ENCODE measurements at regions not wholly inside any gene's neighbourhood (a gene's known extent, or its start where the extent isn't known, plus 50 kb on each side); places are given as distances from the start of the nearest gene placed in this dataset.

GRCh38 chr3:22593638-22594037 is 609.5 kb upstream of the UBE2E2 start:
- H3K4me1 ChIP-seq (ENCODE audit: control insufficient read depth in 1 of 2, insufficient read depth in 2 of 2, low read length in 2 of 2) = no peaks in the 10 kb centered on the region
- no peak for ATAC-seq
- BruUV-seq (replicated peaks) = no TSS peak

GRCh38 chr3:22594990-22595389 is 608.1 kb upstream of the UBE2E2 start:
- RAD21 ChIA-PET (ENCODE audit: low non-redundant PET in 1 of 2, low total read pairs in 2 of 2, uncharacterized antibody in 2 of 2, unreplicated experiment in 2 of 2) = no interaction called here
- no peak overlapping the region for H3K4me2 ChIP-seq (ENCODE audit: low read length)
- H3K36me3 ChIP-seq (ENCODE audit: control insufficient read depth in 1 of 2, insufficient read depth in 2 of 2, low read length in 2 of 2) = no peaks in the 10 kb centered on the region
- CTCF ChIA-PET = no interaction called here
- BruUV-seq (replicated peaks) = no TSS peak
- no peaks in the 10 kb centered on the region for H3K9me3 ChIP-seq (ENCODE audit: control insufficient read depth in 1 of 2, insufficient read depth in 1 of 2, low read depth in 1 of 2, low read length in 2 of 2)
- H4K20me1 ChIP-seq (ENCODE audit: insufficient read depth) = no peaks in the 10 kb centered on the region
- no peaks in the 10 kb centered on the region for H3K9me2 ChIP-seq (ENCODE audit: insufficient read depth)
- no peak overlapping the region for H3K4me3 ChIP-seq (replicated peaks in 1 of 2; ENCODE audit: low read depth in 1 of 2, low read length in 2 of 2)
- no peak overlapping the region for H3K9ac ChIP-seq (ENCODE audit: low read length)
- no peaks in the 10 kb centered on the region for H3K4me1 ChIP-seq (ENCODE audit: control insufficient read depth in 1 of 2, insufficient read depth in 2 of 2, low read length in 2 of 2)
- POLR2A ChIA-PET = no interaction called here
- no peaks in the 10 kb centered on the region for H3K79me2 ChIP-seq (ENCODE audit: insufficient read depth, low read length)
- no peak for DNase-seq (ENCODE audit: low read depth, low spot score)
- intact Hi-C loops (cut with micrococcal nuclease) = no loop called here
- no peak overlapping the region for H3K27ac ChIP-seq (ENCODE audit: low read depth, low read length)
- no peak overlapping the region for H2AFZ ChIP-seq (ENCODE audit: low read depth, low read length, poor library complexity, severe bottlenecking)
- ATAC-seq = no peak
- no peaks in the 10 kb centered on the region for H3K27me3 ChIP-seq (ENCODE audit: insufficient read depth, low read length)
- no peak for TF ChIP-seq ATF3 (IDR thresholded peaks at IDR 0.05)
- no peak for TF ChIP-seq SP1 (IDR thresholded peaks at IDR 0.05; ENCODE audit: low read depth)
- no peak for TF ChIP-seq SRF (IDR thresholded peaks at IDR 0.05; ENCODE audit: low read depth)
- TF ChIP-seq, protein P1, sequence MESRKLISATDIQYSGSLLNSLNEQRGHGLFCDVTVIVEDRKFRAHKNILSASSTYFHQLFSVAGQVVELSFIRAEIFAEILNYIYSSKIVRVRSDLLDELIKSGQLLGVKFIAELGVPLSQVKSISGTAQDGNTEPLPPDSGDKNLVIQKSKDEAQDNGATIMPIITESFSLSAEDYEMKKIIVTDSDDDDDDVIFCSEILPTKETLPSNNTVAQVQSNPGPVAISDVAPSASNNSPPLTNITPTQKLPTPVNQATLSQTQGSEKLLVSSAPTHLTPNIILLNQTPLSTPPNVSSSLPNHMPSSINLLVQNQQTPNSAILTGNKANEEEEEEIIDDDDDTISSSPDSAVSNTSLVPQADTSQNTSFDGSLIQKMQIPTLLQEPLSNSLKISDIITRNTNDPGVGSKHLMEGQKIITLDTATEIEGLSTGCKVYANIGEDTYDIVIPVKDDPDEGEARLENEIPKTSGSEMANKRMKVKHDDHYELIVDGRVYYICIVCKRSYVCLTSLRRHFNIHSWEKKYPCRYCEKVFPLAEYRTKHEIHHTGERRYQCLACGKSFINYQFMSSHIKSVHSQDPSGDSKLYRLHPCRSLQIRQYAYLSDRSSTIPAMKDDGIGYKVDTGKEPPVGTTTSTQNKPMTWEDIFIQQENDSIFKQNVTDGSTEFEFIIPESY (IDR thresholded peaks at IDR 0.05; ENCODE audit: extremely low read depth, insufficient replicate concordance, low read length) = no peak
- TF ChIP-seq EZH2 (IDR thresholded peaks at IDR 0.05) = no peak
- TF ChIP-seq SIN3A (IDR thresholded peaks at IDR 0.05; ENCODE audit: low read depth) = no peak
- TF ChIP-seq POLR2AphosphoS5 (IDR thresholded peaks at IDR 0.05; ENCODE audit: low read depth, low read length) = no peak
- no peak for TF ChIP-seq CBX3 (IDR thresholded peaks at IDR 0.05; ENCODE audit: low read depth)
- TF ChIP-seq REST (IDR thresholded peaks at IDR 0.05; ENCODE audit: low read depth) = no peak
- no peak for TF ChIP-seq FOSL1 (IDR thresholded peaks at IDR 0.05; ENCODE audit: low read depth)
- no peak for TF ChIP-seq ZFX (IDR thresholded peaks at IDR 0.05)
- no peak for TF ChIP-seq ELF1 (IDR thresholded peaks at IDR 0.05; ENCODE audit: borderline replicate concordance, low read depth)
- no peak for TF ChIP-seq EGR1 (IDR thresholded peaks at IDR 0.05; ENCODE audit: low read depth)
- TF ChIP-seq JUND (IDR thresholded peaks at IDR 0.05) = no peak
- TF ChIP-seq ZNF274 (IDR thresholded peaks at IDR 0.05; ENCODE audit: low read depth, low read length) = no peak
- no peak for TF ChIP-seq EZH2phosphoT487 (IDR thresholded peaks at IDR 0.05; ENCODE audit: borderline replicate concordance)
- TF ChIP-seq TCF7L2 (IDR thresholded peaks at IDR 0.05; ENCODE audit: borderline replicate concordance, extremely low read depth, insufficient read depth, insufficient read length) = no peak

More at GRCh38 chr3:22593638-22594037, 609.5 kb upstream of the UBE2E2 start:
- no peaks in the 10 kb centered on the region for H3K79me2 ChIP-seq (ENCODE audit: insufficient read depth, low read length)
- H3K4me3 ChIP-seq (replicated peaks in 1 of 2; ENCODE audit: low read depth in 1 of 2, low read length in 2 of 2) = no peak overlapping the region
- H3K27me3 ChIP-seq (ENCODE audit: insufficient read depth, low read length) = no peaks in the 10 kb centered on the region
- no peaks in the 10 kb centered on the region for H3K9me3 ChIP-seq (ENCODE audit: control insufficient read depth in 1 of 2, insufficient read depth in 1 of 2, low read depth in 1 of 2, low read length in 2 of 2)
- TF ChIP-seq FOSL1 (IDR thresholded peaks at IDR 0.05; ENCODE audit: low read depth) (no peak), SRF (IDR thresholded peaks at IDR 0.05; ENCODE audit: low read depth) (no peak), POLR2AphosphoS5 (IDR thresholded peaks at IDR 0.05; ENCODE audit: low read depth, low read length) (no peak), CBX3 (IDR thresholded peaks at IDR 0.05; ENCODE audit: low read depth) (no peak)
- ChIA-PET RAD21 (ENCODE audit: low non-redundant PET in 1 of 2, low total read pairs in 2 of 2, uncharacterized antibody in 2 of 2, unreplicated experiment in 2 of 2) (no interaction called here), CTCF (no interaction called here), POLR2A (no interaction called here)
- H3K4me2 ChIP-seq (ENCODE audit: low read length) = no peak overlapping the region
- no peaks in the 10 kb centered on the region for H3K36me3 ChIP-seq (ENCODE audit: control insufficient read depth in 1 of 2, insufficient read depth in 2 of 2, low read length in 2 of 2)
- H3K9me2 ChIP-seq (ENCODE audit: insufficient read depth) = no peaks in the 10 kb centered on the region
- DNase-seq (ENCODE audit: low read depth, low spot score) = no peak
- H4K20me1 ChIP-seq (ENCODE audit: insufficient read depth) = no peaks in the 10 kb centered on the region
- H3K27ac ChIP-seq (ENCODE audit: low read depth, low read length) = no peak overlapping the region
- H2AFZ ChIP-seq (ENCODE audit: low read depth, low read length, poor library complexity, severe bottlenecking) = no peak overlapping the region
- intact Hi-C loops (cut with micrococcal nuclease) = no loop called here
- H3K9ac ChIP-seq (ENCODE audit: low read length) = no peak overlapping the region
